PFSK-1 (cell line): ENCODE measurements at regions not wholly inside any gene's neighbourhood (a gene's known extent, or its start where the extent isn't known, plus 50 kb on each side); places are given as distances from the start of the nearest gene placed in this dataset.

Source experiments
- FOXP2 ChIP-seq: optimal IDR thresholded peaks from 2 replicates; pipeline ENCODE3; 2011; ENCODE audit warnings: borderline replicate concordance, control low read depth, inconsistent platforms; ENCODE audit not compliant: insufficient read depth; ENCODE audit errors: extremely low read length, extremely low read depth
- POLR2AphosphoS5 ChIP-seq: IDR thresholded peaks from 2 replicates; pipeline ENCODE4 v1.6.1; 2012; ENCODE audit warnings: low read depth, mild to moderate bottlenecking, control low read depth, low read length, moderate library complexity
- SIN3A ChIP-seq: IDR thresholded peaks from 2 replicates; pipeline ENCODE4 v1.6.1; 2012; ENCODE audit warnings: mild to moderate bottlenecking, low read length, moderate library complexity, borderline replicate concordance; ENCODE audit not compliant: insufficient read depth
- TAF1 ChIP-seq: IDR thresholded peaks from 2 replicates; pipeline ENCODE4 v1.6.1; 2012; ENCODE audit warnings: low read length, control low read depth, borderline replicate concordance; ENCODE audit not compliant: insufficient read depth
- TF ChIP-seq, protein P1 (sequence below), 2 experiments: IDR thresholded peaks; 2 replicates each; pipeline versions ENCODE4 v1.6.1 to v1.8.0; 2011 to 2012; ENCODE audit warnings: low read depth in 2 of 2, low read length in 2 of 2, control low read depth in 1 of 2, inconsistent platforms in 1 of 2, mild to moderate bottlenecking in 1 of 2, moderate library complexity in 1 of 2; ENCODE audit not compliant: insufficient read depth in 1 of 2

DNA sequence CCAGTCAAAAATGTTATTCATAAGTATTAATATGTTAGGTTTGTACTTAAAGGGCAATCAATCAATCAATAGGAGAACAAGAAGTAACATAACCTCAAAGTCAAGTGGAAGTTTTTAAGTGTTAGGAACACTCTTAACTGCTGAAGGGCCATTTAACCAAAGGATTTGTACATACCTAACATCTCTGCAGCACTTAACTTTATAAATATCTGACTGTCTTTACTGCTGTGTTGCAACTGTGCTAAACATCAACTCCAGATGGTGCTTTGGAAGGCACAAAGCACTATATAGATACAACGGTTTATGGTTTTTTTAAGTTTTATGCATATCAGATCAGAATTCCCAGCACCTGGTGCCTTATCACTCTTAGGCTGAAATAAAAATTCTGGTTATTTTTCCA lies 604.9 kb upstream of the PTGER4 start:
- no peak for TF ChIP-seq FOXP2
- no peak for TF ChIP-seq POLR2AphosphoS5
- TF ChIP-seq TAF1 = no peak
- TF ChIP-seq, protein P1, sequence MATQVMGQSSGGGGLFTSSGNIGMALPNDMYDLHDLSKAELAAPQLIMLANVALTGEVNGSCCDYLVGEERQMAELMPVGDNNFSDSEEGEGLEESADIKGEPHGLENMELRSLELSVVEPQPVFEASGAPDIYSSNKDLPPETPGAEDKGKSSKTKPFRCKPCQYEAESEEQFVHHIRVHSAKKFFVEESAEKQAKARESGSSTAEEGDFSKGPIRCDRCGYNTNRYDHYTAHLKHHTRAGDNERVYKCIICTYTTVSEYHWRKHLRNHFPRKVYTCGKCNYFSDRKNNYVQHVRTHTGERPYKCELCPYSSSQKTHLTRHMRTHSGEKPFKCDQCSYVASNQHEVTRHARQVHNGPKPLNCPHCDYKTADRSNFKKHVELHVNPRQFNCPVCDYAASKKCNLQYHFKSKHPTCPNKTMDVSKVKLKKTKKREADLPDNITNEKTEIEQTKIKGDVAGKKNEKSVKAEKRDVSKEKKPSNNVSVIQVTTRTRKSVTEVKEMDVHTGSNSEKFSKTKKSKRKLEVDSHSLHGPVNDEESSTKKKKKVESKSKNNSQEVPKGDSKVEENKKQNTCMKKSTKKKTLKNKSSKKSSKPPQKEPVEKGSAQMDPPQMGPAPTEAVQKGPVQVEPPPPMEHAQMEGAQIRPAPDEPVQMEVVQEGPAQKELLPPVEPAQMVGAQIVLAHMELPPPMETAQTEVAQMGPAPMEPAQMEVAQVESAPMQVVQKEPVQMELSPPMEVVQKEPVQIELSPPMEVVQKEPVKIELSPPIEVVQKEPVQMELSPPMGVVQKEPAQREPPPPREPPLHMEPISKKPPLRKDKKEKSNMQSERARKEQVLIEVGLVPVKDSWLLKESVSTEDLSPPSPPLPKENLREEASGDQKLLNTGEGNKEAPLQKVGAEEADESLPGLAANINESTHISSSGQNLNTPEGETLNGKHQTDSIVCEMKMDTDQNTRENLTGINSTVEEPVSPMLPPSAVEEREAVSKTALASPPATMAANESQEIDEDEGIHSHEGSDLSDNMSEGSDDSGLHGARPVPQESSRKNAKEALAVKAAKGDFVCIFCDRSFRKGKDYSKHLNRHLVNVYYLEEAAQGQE (IDR thresholded peaks at IDR 0.05; ENCODE audit: insufficient read depth in 1 of 2, low read depth in 2 of 2, low read length in 2 of 2) = no peak
- TF ChIP-seq SIN3A = no peak

DNA sequence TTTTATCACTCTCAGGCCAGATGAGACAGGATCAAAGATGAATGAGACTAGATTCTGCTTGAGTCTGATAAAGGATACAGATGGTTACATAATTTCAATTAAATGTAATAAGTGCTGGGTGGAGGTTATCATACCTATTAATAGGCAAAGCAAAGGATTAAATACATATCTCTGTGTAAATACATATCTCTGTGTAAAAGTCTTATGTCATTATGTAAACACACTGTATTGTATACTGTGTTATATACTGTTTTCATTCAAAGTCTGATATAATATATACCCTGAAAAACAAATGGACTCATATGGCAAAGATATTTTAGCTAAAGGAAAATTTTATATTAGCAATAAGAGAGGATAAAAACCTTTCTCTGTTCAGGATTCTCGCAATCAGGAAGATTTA lies 605.8 kb upstream of the PTGER4 start:
- no peak for TF ChIP-seq SIN3A
- TF ChIP-seq, protein P1 (IDR thresholded peaks at IDR 0.05; ENCODE audit: insufficient read depth in 1 of 2, low read depth in 2 of 2, low read length in 2 of 2) = no peak
- no peak for TF ChIP-seq TAF1
- TF ChIP-seq POLR2AphosphoS5 = no peak
- TF ChIP-seq FOXP2 = no peak

DNA sequence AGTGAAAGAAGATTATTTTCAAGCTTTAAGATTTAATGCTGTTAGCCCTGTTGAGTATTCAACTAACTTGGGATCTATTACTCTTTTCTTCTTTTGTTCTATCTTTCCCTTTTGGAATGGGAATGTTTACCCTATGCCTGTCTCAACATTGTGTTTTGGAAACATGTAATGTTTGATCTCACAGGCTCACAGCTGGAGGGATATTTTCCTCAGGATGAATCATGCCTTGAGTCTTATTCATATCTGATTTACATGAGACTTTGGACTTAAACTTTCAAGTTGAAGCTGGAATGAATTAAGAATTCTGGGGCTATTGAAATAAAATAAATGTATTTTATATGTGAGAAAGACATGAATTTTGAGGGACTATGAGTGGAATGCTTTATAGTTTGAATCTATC lies 607.8 kb upstream of the PTGER4 start:
- TF ChIP-seq, protein P1 (IDR thresholded peaks at IDR 0.05; ENCODE audit: insufficient read depth in 1 of 2, low read depth in 2 of 2, low read length in 2 of 2) = no peak
- no peak for TF ChIP-seq FOXP2
- TF ChIP-seq TAF1 = no peak
- TF ChIP-seq POLR2AphosphoS5 = no peak
- no peak for TF ChIP-seq SIN3A

DNA sequence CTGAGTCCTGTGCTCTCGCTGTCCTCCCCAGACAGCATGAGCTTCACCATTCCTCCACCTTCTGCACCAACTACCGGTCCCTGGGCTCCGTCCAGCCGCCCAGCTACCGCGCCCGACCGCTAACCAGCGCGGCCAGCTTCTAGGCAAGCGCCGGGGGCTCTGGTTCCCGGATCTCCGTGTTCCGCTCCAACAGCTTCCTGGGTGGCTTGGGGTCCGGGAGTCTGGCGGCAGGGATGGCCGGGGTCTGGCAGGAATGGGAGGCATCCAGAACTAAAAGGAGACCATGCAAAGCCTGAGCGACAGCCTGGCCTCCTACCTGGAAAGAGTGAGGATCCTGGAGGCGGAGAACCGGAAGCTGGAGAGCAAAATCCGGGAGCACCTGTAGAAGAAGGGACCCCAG lies 613.1 kb upstream of the PTGER4 start:
- TF ChIP-seq SIN3A (no peak), FOXP2 (no peak), TAF1 (no peak), POLR2AphosphoS5 (no peak)
- TF ChIP-seq, protein P1 (IDR thresholded peaks at IDR 0.05; ENCODE audit: insufficient read depth in 1 of 2, low read depth in 2 of 2, low read length in 2 of 2) = no peak

DNA sequence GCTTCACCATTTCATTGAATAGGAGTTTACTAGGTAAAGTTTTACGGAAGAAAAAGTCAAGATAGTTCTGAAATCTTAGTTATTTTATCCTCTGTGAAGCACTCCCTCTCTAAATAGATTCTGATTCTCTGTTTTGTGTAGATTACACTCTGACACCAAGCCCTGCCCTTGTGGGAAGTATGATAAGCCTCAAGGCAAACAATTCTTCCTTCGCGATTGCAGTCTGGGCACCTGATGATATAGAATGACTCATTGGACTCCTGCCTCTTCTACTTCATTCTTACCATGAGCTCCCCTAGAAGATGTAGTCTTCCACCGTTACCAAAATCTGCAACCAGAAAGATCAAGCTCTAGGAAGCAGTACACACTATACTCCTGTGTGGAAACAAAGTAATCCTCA lies 626.9 kb upstream of the PTGER4 start:
- TF ChIP-seq SIN3A = no peak
- TF ChIP-seq, protein P1 (IDR thresholded peaks at IDR 0.05; ENCODE audit: insufficient read depth in 1 of 2, low read depth in 2 of 2, low read length in 2 of 2) = no peak
- TF ChIP-seq FOXP2 = no peak
- no peak for TF ChIP-seq TAF1
- TF ChIP-seq POLR2AphosphoS5 = no peak
